ENCODE measurements at regions not wholly inside any gene's neighbourhood (a gene's known extent, or its start where the extent isn't known, plus 50 kb on each side); places are given as distances from the start of the nearest gene placed in this dataset.

- DNase-seq (ENCODE audit: low spot score in 2 of 2) (no peak), ATAC-seq (replicated peaks; ENCODE audit: extremely low read depth, poor library complexity, severe bottlenecking) (no peak)
- Mint-ChIP-seq H3K9me3 (no peaks in the 10 kb centered on the region), H3K4me1 (no peaks in the 10 kb centered on the region), H3K36me3 (ENCODE audit: insufficient read depth) (no peaks in the 10 kb centered on the region), H3K27me3 (peaks cover 42% of the 10 kb centered on the region), H3K27ac (ENCODE audit: low read depth) (no peak overlapping the region), H3K4me3 (no peak overlapping the region)
Observed at GRCh38 chr10:29888321-29888720, 171.1 kb downstream of the JCAD start.

- H3K4me3 Mint-ChIP-seq, result no peak overlapping the region
- no peaks in the 10 kb centered on the region for H3K4me1 Mint-ChIP-seq
- H3K27ac Mint-ChIP-seq (ENCODE audit: low read depth), result no peak overlapping the region
- no peaks in the 10 kb centered on the region for H3K9me3 Mint-ChIP-seq
- no peak for DNase-seq (ENCODE audit: low spot score in 2 of 2)
- ATAC-seq (replicated peaks; ENCODE audit: extremely low read depth, poor library complexity, severe bottlenecking), result no peak
- peaks cover 34% of the 10 kb centered on the region for H3K27me3 Mint-ChIP-seq
- H3K36me3 Mint-ChIP-seq (ENCODE audit: insufficient read depth), result no peaks in the 10 kb centered on the region
Observed at GRCh38 chr10:29886299-29886698, 173.1 kb downstream of the JCAD start.

GRCh38 chr10:29883231-29883630 is 176.2 kb downstream of the JCAD start:
- Mint-ChIP-seq H3K36me3 (ENCODE audit: insufficient read depth) (no peaks in the 10 kb centered on the region), H3K27ac (ENCODE audit: low read depth) (no peak overlapping the region), H3K4me1 (no peaks in the 10 kb centered on the region), H3K4me3 (no peak overlapping the region), H3K27me3 (peaks cover 51% of the 10 kb centered on the region), H3K9me3 (no peaks in the 10 kb centered on the region)
- ATAC-seq (replicated peaks; ENCODE audit: extremely low read depth, poor library complexity, severe bottlenecking) (no peak), DNase-seq (ENCODE audit: low spot score in 2 of 2) (no peak)

- no peak for DNase-seq (ENCODE audit: low spot score in 2 of 2)
- ATAC-seq (replicated peaks; ENCODE audit: extremely low read depth, poor library complexity, severe bottlenecking), result no peak
- Mint-ChIP-seq H3K4me3 (no peak overlapping the region), H3K36me3 (ENCODE audit: insufficient read depth) (no peaks in the 10 kb centered on the region), H3K9me3 (no peaks in the 10 kb centered on the region), H3K27ac (ENCODE audit: low read depth) (no peak overlapping the region), H3K27me3 (peaks cover 56% of the 10 kb centered on the region), H3K4me1 (no peaks in the 10 kb centered on the region)
Observed at GRCh38 chr10:29882766-29883165, 176.6 kb downstream of the JCAD start.

- H3K27me3 Mint-ChIP-seq, result peaks cover 64% of the 10 kb centered on the region
- ATAC-seq (replicated peaks; ENCODE audit: extremely low read depth, poor library complexity, severe bottlenecking) (no peak), DNase-seq (ENCODE audit: low spot score in 2 of 2) (no peak)
- no peak overlapping the region for H3K27ac Mint-ChIP-seq (ENCODE audit: low read depth)
- H3K4me1 Mint-ChIP-seq, result no peaks in the 10 kb centered on the region
- H3K9me3 Mint-ChIP-seq, result no peaks in the 10 kb centered on the region
- H3K36me3 Mint-ChIP-seq (ENCODE audit: insufficient read depth), result no peaks in the 10 kb centered on the region
- H3K4me3 Mint-ChIP-seq, result no peak overlapping the region
Observed at GRCh38 chr10:29881811-29882210, 177.6 kb downstream of the JCAD start.

- ATAC-seq (replicated peaks; ENCODE audit: extremely low read depth, poor library complexity, severe bottlenecking) (no peak), DNase-seq (ENCODE audit: low spot score in 2 of 2) (no peak)
- peaks cover 64% of the 10 kb centered on the region for H3K27me3 Mint-ChIP-seq
- no peak overlapping the region for H3K4me3 Mint-ChIP-seq
- H3K4me1 Mint-ChIP-seq, result no peaks in the 10 kb centered on the region
- no peak overlapping the region for H3K27ac Mint-ChIP-seq (ENCODE audit: low read depth)
- no peaks in the 10 kb centered on the region for H3K36me3 Mint-ChIP-seq (ENCODE audit: insufficient read depth)
- H3K9me3 Mint-ChIP-seq, result no peaks in the 10 kb centered on the region
Observed at GRCh38 chr10:29881336-29881771, 178.0 kb downstream of the JCAD start.

- ATAC-seq (replicated peaks; ENCODE audit: extremely low read depth, poor library complexity, severe bottlenecking) (no peak), DNase-seq (ENCODE audit: low spot score in 2 of 2) (no peak)
- Mint-ChIP-seq H3K27me3 (peaks cover 64% of the 10 kb centered on the region), H3K27ac (ENCODE audit: low read depth) (no peak overlapping the region), H3K9me3 (no peaks in the 10 kb centered on the region), H3K4me3 (no peak overlapping the region), H3K36me3 (ENCODE audit: insufficient read depth) (no peaks in the 10 kb centered on the region), H3K4me1 (no peaks in the 10 kb centered on the region)
Observed at GRCh38 chr10:29880856-29881255, 178.5 kb downstream of the JCAD start.

GRCh38 chr10:29879862-29880261 is 179.5 kb downstream of the JCAD start:
- Mint-ChIP-seq H3K4me3 (no peak overlapping the region), H3K27me3 (peaks cover 60% of the 10 kb centered on the region), H3K36me3 (ENCODE audit: insufficient read depth) (no peaks in the 10 kb centered on the region), H3K9me3 (no peaks in the 10 kb centered on the region), H3K4me1 (no peaks in the 10 kb centered on the region), H3K27ac (ENCODE audit: low read depth) (no peak overlapping the region)
- DNase-seq (ENCODE audit: low spot score in 2 of 2), result no peak
- ATAC-seq (replicated peaks; ENCODE audit: extremely low read depth, poor library complexity, severe bottlenecking), result no peak

GRCh38 chr10:29878492-29878891 is 180.9 kb downstream of the JCAD start:
- Mint-ChIP-seq H3K36me3 (ENCODE audit: insufficient read depth) (no peaks in the 10 kb centered on the region), H3K4me3 (no peak overlapping the region), H3K27me3 (peaks cover 47% of the 10 kb centered on the region), H3K9me3 (no peaks in the 10 kb centered on the region), H3K27ac (ENCODE audit: low read depth) (no peak overlapping the region), H3K4me1 (no peaks in the 10 kb centered on the region)
- ATAC-seq (replicated peaks; ENCODE audit: extremely low read depth, poor library complexity, severe bottlenecking) (no peak), DNase-seq (ENCODE audit: low spot score in 2 of 2) (no peak)

- ATAC-seq (replicated peaks; ENCODE audit: extremely low read depth, poor library complexity, severe bottlenecking) (no peak), DNase-seq (ENCODE audit: low spot score in 2 of 2) (no peak)
- Mint-ChIP-seq H3K9me3 (no peaks in the 10 kb centered on the region), H3K36me3 (ENCODE audit: insufficient read depth) (no peaks in the 10 kb centered on the region), H3K27ac (ENCODE audit: low read depth) (no peak overlapping the region), H3K27me3 (peaks cover 47% of the 10 kb centered on the region), H3K4me1 (no peaks in the 10 kb centered on the region), H3K4me3 (no peak overlapping the region)
Observed at GRCh38 chr10:29877793-29878491, 181.4 kb downstream of the JCAD start.

GRCh38 chr10:29876008-29876555 is 183.3 kb downstream of the JCAD start:
- peaks cover 47% of the 10 kb centered on the region for H3K27me3 Mint-ChIP-seq
- H3K27ac Mint-ChIP-seq (ENCODE audit: low read depth), result no peak overlapping the region
- no peaks in the 10 kb centered on the region for H3K4me1 Mint-ChIP-seq
- H3K9me3 Mint-ChIP-seq, result no peaks in the 10 kb centered on the region
- no peaks in the 10 kb centered on the region for H3K36me3 Mint-ChIP-seq (ENCODE audit: insufficient read depth)
- DNase-seq (ENCODE audit: low spot score in 2 of 2) (no peak), ATAC-seq (replicated peaks; ENCODE audit: extremely low read depth, poor library complexity, severe bottlenecking) (no peak)
- H3K4me3 Mint-ChIP-seq, result no peak overlapping the region

GRCh38 chr10:29874606-29875269 is 184.6 kb downstream of the JCAD start:
- Mint-ChIP-seq H3K27ac (ENCODE audit: low read depth) (no peak overlapping the region), H3K27me3 (peaks cover 36% of the 10 kb centered on the region), H3K4me1 (no peaks in the 10 kb centered on the region), H3K4me3 (no peak overlapping the region), H3K36me3 (ENCODE audit: insufficient read depth) (no peaks in the 10 kb centered on the region), H3K9me3 (no peaks in the 10 kb centered on the region)
- DNase-seq (ENCODE audit: low spot score in 2 of 2) (no peak), ATAC-seq (replicated peaks; ENCODE audit: extremely low read depth, poor library complexity, severe bottlenecking) (no peak)

- ATAC-seq (replicated peaks; ENCODE audit: extremely low read depth, poor library complexity, severe bottlenecking) (no peak), DNase-seq (ENCODE audit: low spot score in 2 of 2) (no peak)
- H3K27ac Mint-ChIP-seq (ENCODE audit: low read depth), result no peak overlapping the region
- peaks cover 33% of the 10 kb centered on the region for H3K27me3 Mint-ChIP-seq
- H3K4me1 Mint-ChIP-seq, result no peaks in the 10 kb centered on the region
- H3K4me3 Mint-ChIP-seq, result no peak overlapping the region
- no peaks in the 10 kb centered on the region for H3K36me3 Mint-ChIP-seq (ENCODE audit: insufficient read depth)
- no peaks in the 10 kb centered on the region for H3K9me3 Mint-ChIP-seq
Observed at GRCh38 chr10:29873941-29874484, 185.4 kb downstream of the JCAD start.

Measured in central memory CD8-positive, alpha-beta T cell (primary cell).